Adipocyte (in vitro differentiated cells): ENCODE measurements at regions not wholly inside any gene's neighbourhood (a gene's known extent, or its start where the extent isn't known, plus 50 kb on each side); places are given as distances from the start of the nearest gene placed in this dataset.

ENCODE experiments used
- DNase-seq: peaks from one replicate; pipeline ENCODE4 v3.0.0-alpha.2; 2015; ENCODE audit warnings: low read depth
- H3K27me3 ChIP-seq: replicated peaks from 2 replicates; pipeline ENCODE4 v1.7.0; 2013; ENCODE audit warnings: mild to moderate bottlenecking, low read length, moderate library complexity; ENCODE audit not compliant: control insufficient read depth, insufficient read depth
- H3K36me3 ChIP-seq: 2 replicates; pipeline ENCODE4 v1.7.0; 2013; ENCODE audit warnings: low read length, mild to moderate bottlenecking, moderate library complexity; ENCODE audit not compliant: control insufficient read depth, insufficient read depth, severe bottlenecking
- H3K4me1 ChIP-seq: 2 replicates; pipeline ENCODE4 v1.7.0; 2013; ENCODE audit warnings: mild to moderate bottlenecking, low read length, moderate library complexity; ENCODE audit not compliant: control insufficient read depth, insufficient read depth
- H3K4me3 ChIP-seq: 2 replicates; pipeline ENCODE4 v1.7.0; 2013; ENCODE audit warnings: mild to moderate bottlenecking, low read length, moderate library complexity
- H3K9ac ChIP-seq: 2 replicates; pipeline ENCODE4 v1.7.0; 2013; ENCODE audit warnings: mild to moderate bottlenecking, low read length, moderate library complexity
- H3K9me3 ChIP-seq: 2 replicates; pipeline ENCODE4 v1.7.0; 2013; ENCODE audit warnings: mild to moderate bottlenecking, low read length, moderate library complexity; ENCODE audit not compliant: control insufficient read depth

- Histone ChIP-seq H3K36me3 (no peaks in the 10 kb centered on the region), H3K9me3 (peaks cover 7% of the 10 kb centered on the region), H3K4me3 (no peak overlapping the region), H3K9ac (no peak overlapping the region), H3K27me3 (no peaks in the 10 kb centered on the region), H3K4me1 (no peaks in the 10 kb centered on the region)
- DNase-seq = no peak
Observed at GRCh38 chr22:49323751-49324415, 503.8 kb downstream of the BRD1 start.

- Histone ChIP-seq H3K36me3 (no peaks in the 10 kb centered on the region), H3K9ac (no peak overlapping the region), H3K4me1 (no peaks in the 10 kb centered on the region), H3K27me3 (no peaks in the 10 kb centered on the region), H3K4me3 (no peak overlapping the region), H3K9me3 (peaks cover 7% of the 10 kb centered on the region)
- DNase-seq = no peak
Observed at GRCh38 chr22:49322861-49323622, 504.6 kb downstream of the BRD1 start.

- Histone ChIP-seq H3K36me3 (no peaks in the 10 kb centered on the region), H3K4me1 (no peaks in the 10 kb centered on the region), H3K27me3 (no peaks in the 10 kb centered on the region), H3K4me3 (no peak overlapping the region), H3K9ac (no peak overlapping the region), H3K9me3 (peaks cover 3% of the 10 kb centered on the region)
- no peak for DNase-seq
Observed at GRCh38 chr22:49322231-49322630, 505.4 kb downstream of the BRD1 start.

- Histone ChIP-seq H3K4me1 (no peaks in the 10 kb centered on the region), H3K27me3 (no peaks in the 10 kb centered on the region), H3K9ac (no peak overlapping the region), H3K36me3 (no peaks in the 10 kb centered on the region), H3K4me3 (no peak overlapping the region), H3K9me3 (no peaks in the 10 kb centered on the region)
- DNase-seq = no peak
Observed at GRCh38 chr22:49321477-49322055, 506.1 kb downstream of the BRD1 start.

- Histone ChIP-seq H3K4me1 (no peaks in the 10 kb centered on the region), H3K27me3 (no peaks in the 10 kb centered on the region), H3K36me3 (no peaks in the 10 kb centered on the region), H3K9me3 (no peaks in the 10 kb centered on the region), H3K9ac (no peak overlapping the region), H3K4me3 (no peak overlapping the region)
- DNase-seq = no peak
Observed at GRCh38 chr22:49320714-49321476, 506.8 kb downstream of the BRD1 start.

- DNase-seq = no peak
Observed at GRCh38 chr22:49317369-49317768, 510.3 kb downstream of the BRD1 start.

GRCh38 chr22:49312601-49313000 is 515.1 kb downstream of the BRD1 start:
- Histone ChIP-seq H3K27me3 (peaks cover 23% of the 10 kb centered on the region), H3K9me3 (no peaks in the 10 kb centered on the region), H3K4me1 (no peaks in the 10 kb centered on the region), H3K9ac (no peak overlapping the region), H3K4me3 (no peak overlapping the region), H3K36me3 (no peaks in the 10 kb centered on the region)
- no peak for DNase-seq

More at GRCh38 chr22:49317369-49317768, 510.3 kb downstream of the BRD1 start:
- Histone ChIP-seq H3K4me1 (no peaks in the 10 kb centered on the region), H3K27me3 (peaks cover 4% of the 10 kb centered on the region), H3K9me3 (no peaks in the 10 kb centered on the region), H3K4me3 (no peak overlapping the region), H3K9ac (no peak overlapping the region), H3K36me3 (no peaks in the 10 kb centered on the region)

- DNase-seq = no peak
- Histone ChIP-seq H3K4me3 (no peak overlapping the region), H3K36me3 (no peaks in the 10 kb centered on the region), H3K4me1 (no peaks in the 10 kb centered on the region), H3K9me3 (no peaks in the 10 kb centered on the region), H3K27me3 (peaks cover 38% of the 10 kb centered on the region), H3K9ac (no peak overlapping the region)
Observed at GRCh38 chr22:49310354-49310753, 517.3 kb downstream of the BRD1 start.

GRCh38 chr22:49308300-49308699 is 519.4 kb downstream of the BRD1 start:
- Histone ChIP-seq H3K4me1 (no peaks in the 10 kb centered on the region), H3K9me3 (no peaks in the 10 kb centered on the region), H3K36me3 (no peaks in the 10 kb centered on the region), H3K4me3 (no peak overlapping the region), H3K9ac (no peak overlapping the region), H3K27me3 (peaks cover 49% of the 10 kb centered on the region)
- no peak for DNase-seq

- DNase-seq = no peak
- Histone ChIP-seq H3K4me1 (no peaks in the 10 kb centered on the region), H3K9me3 (no peaks in the 10 kb centered on the region), H3K36me3 (no peaks in the 10 kb centered on the region), H3K9ac (no peak overlapping the region), H3K27me3 (peaks cover 51% of the 10 kb centered on the region), H3K4me3 (no peak overlapping the region)
Observed at GRCh38 chr22:49307870-49308269, 519.8 kb downstream of the BRD1 start.

- H3K4me1 ChIP-seq = no peaks in the 10 kb centered on the region
- H3K9me3 ChIP-seq = no peaks in the 10 kb centered on the region
- H3K9ac ChIP-seq = no peak overlapping the region
- peaks cover 48% of the 10 kb centered on the region for H3K27me3 ChIP-seq
- H3K36me3 ChIP-seq = no peaks in the 10 kb centered on the region
- no peak overlapping the region for H3K4me3 ChIP-seq
- no peak for DNase-seq
Observed at GRCh38 chr22:49307481-49307830, 520.2 kb downstream of the BRD1 start.
